Right atrium auricular region (tissue), 2 donors: ENCODE measurements at regions not wholly inside any gene's neighbourhood (a gene's known extent, or its start where the extent isn't known, plus 50 kb on each side); places are given as distances from the start of the nearest gene placed in this dataset.

Experiments
- DNase-seq: peaks from one replicate; pipeline ENCODE4 v3.0.0-alpha.2; 2019; ENCODE audit warnings: low spot score
- H3K27ac ChIP-seq, 2 donors: fragments of 200-600 bp; sonication (generic); 1 replicate in 1 of 2; 2 replicates in 1 of 2; pipeline ENCODE4 v1.5.1; 2016 to 2019
- H3K27me3 ChIP-seq, 2 donors: fragments of 200-600 bp; sonication (generic); one replicate each; pipeline versions ENCODE4 v1.5.1 to v1.6.0; 2017 to 2019
- H3K36me3 ChIP-seq: fragments of 200-600 bp; sonication (generic); one replicate; pipeline ENCODE4 v1.5.1; 2016
- H3K4me1 ChIP-seq, 2 donors: fragments of 200-600 bp; sonication (generic); one replicate each; pipeline versions ENCODE4 v1.5.1 to v1.6.0; 2017 to 2019
- H3K4me3 ChIP-seq, 2 donors: fragments of 200-600 bp; sonication (generic); 1 replicate in 1 of 2; 2 replicates in 1 of 2; pipeline ENCODE4 v1.5.1; 2017 to 2019; ENCODE audit warnings: mild to moderate bottlenecking in 1 of 2, moderate library complexity in 1 of 2
- H3K9me3 ChIP-seq, 2 donors: fragments of 200-600 bp; sonication (generic); one replicate each; pipeline ENCODE4 v1.5.1; 2019
- CTCF ChIP-seq, 2 donors: fragments of 200-600 bp; sonication (generic); IDR thresholded peaks; one replicate each; pipeline ENCODE4 v1.5.1; 2019; ENCODE audit warnings: antibody characterized with exemption in 2 of 2

GRCh38 chr2:187702157-187702556 is 147.9 kb upstream of the TFPI start:
- no peak for TF ChIP-seq CTCF (IDR thresholded peaks at IDR 0.05)
- H3K9me3 ChIP-seq, result peaks cover 0 to 5% of the 10 kb centered on the region in 2 donors
- H3K4me1 ChIP-seq, result no peaks in the 10 kb centered on the region
- H3K27me3 ChIP-seq, result no peaks in the 10 kb centered on the region
- no peak overlapping the region for H3K27ac ChIP-seq
- H3K36me3 ChIP-seq, result no peaks in the 10 kb centered on the region
- no peak for DNase-seq
- H3K4me3 ChIP-seq, result no peak overlapping the region

DNA sequence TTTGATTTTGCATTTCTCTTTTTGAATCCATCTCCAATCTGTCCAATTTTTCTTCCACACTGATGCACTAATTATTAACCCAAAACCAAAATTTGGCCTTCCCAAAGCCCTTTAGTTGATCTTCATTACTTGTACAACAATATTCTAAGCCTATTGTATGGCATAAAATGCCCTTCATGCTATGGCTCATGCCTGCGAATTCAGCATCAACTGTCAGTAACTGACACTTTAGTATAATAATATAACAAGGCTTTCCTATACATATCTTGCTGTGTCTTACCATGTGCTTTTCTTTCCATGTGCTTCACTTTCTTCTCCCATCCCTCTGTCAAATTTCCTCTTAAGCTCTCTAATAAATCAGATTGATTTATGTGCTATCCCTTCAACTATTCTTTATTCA is 154.0 kb upstream of the TFPI start:
- TF ChIP-seq CTCF (IDR thresholded peaks at IDR 0.05), result no peak
- Histone ChIP-seq H3K36me3 (no peaks in the 10 kb centered on the region), H3K27ac (no peak overlapping the region), H3K4me1 (no peaks in the 10 kb centered on the region), H3K9me3 (peaks cover 0 to 5% of the 10 kb centered on the region in 2 donors), H3K27me3 (no peaks in the 10 kb centered on the region), H3K4me3 (no peak overlapping the region)
- DNase-seq, result no peak

DNA sequence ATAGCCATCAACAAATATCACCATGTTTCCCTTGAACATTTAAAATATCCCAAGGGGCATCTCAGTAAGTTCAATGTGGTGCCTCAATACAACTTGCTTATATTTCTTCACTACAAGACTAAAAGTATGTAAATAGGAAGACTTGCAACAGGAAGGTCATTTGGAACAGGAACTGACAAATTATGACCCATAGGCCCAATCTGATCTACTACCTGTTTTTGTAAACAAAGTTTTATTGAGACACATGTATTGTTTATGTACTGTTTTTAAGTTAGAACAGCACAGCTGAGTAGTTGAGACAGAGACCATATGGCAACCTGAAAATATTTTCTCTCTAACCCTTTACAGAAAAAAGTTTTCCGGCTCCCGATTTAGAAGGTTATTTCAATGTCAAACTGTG is 154.8 kb upstream of the TFPI start:
- no peak overlapping the region for H3K4me3 ChIP-seq
- no peak overlapping the region for H3K27ac ChIP-seq
- no peaks in the 10 kb centered on the region for H3K9me3 ChIP-seq
- no peaks in the 10 kb centered on the region for H3K36me3 ChIP-seq
- no peaks in the 10 kb centered on the region for H3K27me3 ChIP-seq
- DNase-seq, result no peak
- no peaks in the 10 kb centered on the region for H3K4me1 ChIP-seq
- no peak for TF ChIP-seq CTCF (IDR thresholded peaks at IDR 0.05)

GRCh38 chr2:187710791-187711521 is 156.7 kb upstream of the TFPI start:
- Histone ChIP-seq H3K36me3 (no peaks in the 10 kb centered on the region), H3K27me3 (no peaks in the 10 kb centered on the region), H3K27ac (no peak overlapping the region), H3K9me3 (no peaks in the 10 kb centered on the region), H3K4me3 (no peak overlapping the region), H3K4me1 (no peaks in the 10 kb centered on the region)
- TF ChIP-seq CTCF (IDR thresholded peaks at IDR 0.05), result no peak
- DNase-seq, result no peak

DNA sequence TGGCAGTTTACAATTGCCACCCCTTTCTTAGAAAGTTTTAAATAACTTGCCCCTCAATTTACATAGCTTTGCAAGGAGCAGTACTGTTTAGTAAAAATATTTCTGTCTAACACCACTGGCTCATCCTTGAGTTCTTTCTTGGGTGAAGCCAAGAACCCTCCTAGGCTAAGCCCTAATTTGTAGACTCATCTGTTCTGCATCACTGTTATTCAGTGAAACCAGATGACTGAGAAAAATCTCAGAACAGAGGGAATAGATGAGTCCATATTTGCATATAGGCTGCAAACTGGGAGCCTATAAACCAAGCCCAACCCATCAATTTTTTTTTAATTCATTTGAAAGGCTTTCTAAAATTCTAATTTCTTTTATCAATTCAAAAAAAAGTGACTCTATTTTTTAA is 161.4 kb upstream of the TFPI start:
- no peak overlapping the region for H3K4me3 ChIP-seq

More for the DNA sequence above, 161.4 kb upstream of the TFPI start:
- Histone ChIP-seq H3K27me3 (no peaks in the 10 kb centered on the region), H3K36me3 (no peaks in the 10 kb centered on the region), H3K27ac (no peak overlapping the region), H3K4me1 (no peaks in the 10 kb centered on the region), H3K9me3 (no peaks in the 10 kb centered on the region)
- no peak for DNase-seq
- TF ChIP-seq CTCF (IDR thresholded peaks at IDR 0.05), result no peak
